GM12878 (cell line): ENCODE measurements at regions not wholly inside any gene's neighbourhood (a gene's known extent, or its start where the extent isn't known, plus 50 kb on each side); places are given as distances from the start of the nearest gene placed in this dataset.

Experiments
- ATAC-seq: fragments of 200-7000 bp; cut with Tn5 transposase; 3 replicates; pipeline ENCODE4 v1.9.1; 2020; ENCODE audit warnings: mild to moderate bottlenecking, moderate library complexity
- BruUV-seq: library from RNA; stranded (reverse); fragments of 400-500 nt; replicated peaks from 2 replicates; lab custom pipeline; 2021; lab: Mats Ljungman, UMichigan
- CTCF ChIA-PET: fragments of 300-600 bp; sonication (Branson Sonifier 250); formaldehyde crosslinking; extraction: SDS; loops from one replicate; lab custom pipeline; 2021; ENCODE audit warnings: inconsistent platforms; lab: Yijun Ruan, JAX
- POLR2A ChIA-PET: fragments of 350-600 bp; formaldehyde crosslinking; extraction: SDS; loops from one replicate; lab custom pipeline; 2021; ENCODE audit warnings: inconsistent platforms; lab: Charles Lee
- RAD21 ChIA-PET: fragments of 300-600 bp; sonication (Branson Sonifier 250); formaldehyde crosslinking; loops from one replicate; lab custom pipeline; 2023; ENCODE audit warnings: antibody characterized with exemption; ENCODE audit not compliant: unreplicated experiment; lab: Charles Lee
- SMC1A ChIA-PET: fragments of 300-600 bp; sonication (Branson Sonifier 250); formaldehyde crosslinking; loops from one replicate; lab custom pipeline; 2023; ENCODE audit not compliant: unreplicated experiment, uncharacterized antibody; lab: Charles Lee
- DNase-seq: peaks from one replicate; pipeline ENCODE4 v3.0.0-alpha.2; 2011; ENCODE audit warnings: low read depth, low spot score
- FAIRE-seq: peaks from 3 replicates; lab custom pipeline; 2011; peaks lifted over from hg19 to GRCh38; lab: Jason Lieb, UNC
- H2AFZ ChIP-seq: 2 replicates; pipeline ENCODE4 v1.6.0; 2011; ENCODE audit warnings: low read depth, low read length, control low read depth; ENCODE audit not compliant: control insufficient read depth
- H3K27ac ChIP-seq: 2 replicates; pipeline ENCODE4 v1.5.1; 2011; ENCODE audit warnings: control low read depth; ENCODE audit not compliant: control insufficient read depth, insufficient read depth
- H3K27me3 ChIP-seq, 2 experiments: replicated peaks in 1 of 2; 2 replicates each; pipeline versions ENCODE4 v1.6.0 to v1.6.1; 2011; ENCODE audit warnings: low read length in 1 of 2; ENCODE audit not compliant: control insufficient read depth in 2 of 2, insufficient read depth in 2 of 2
- H3K36me3 ChIP-seq, 2 experiments: 2 replicates each; pipeline ENCODE4 v1.5.1; 2011; ENCODE audit warnings: low read length in 1 of 2; ENCODE audit not compliant: control insufficient read depth in 2 of 2, insufficient read depth in 2 of 2
- H3K4me1 ChIP-seq: 2 replicates; pipeline ENCODE4 v1.6.1; 2011; ENCODE audit warnings: mild to moderate bottlenecking, low read length, moderate library complexity, mixed read lengths; ENCODE audit not compliant: control insufficient read depth, insufficient read depth
- H3K4me2 ChIP-seq: 2 replicates; pipeline ENCODE4 v1.6.0; 2011; ENCODE audit warnings: control low read depth; ENCODE audit not compliant: control insufficient read depth, insufficient read depth
- H3K4me3 ChIP-seq: fragments of 200-600 bp; sonication (generic); 2 replicates; pipeline ENCODE4 v1.5.1; 2016
- H3K79me2 ChIP-seq: 2 replicates; pipeline ENCODE4 v1.6.0; 2011; ENCODE audit warnings: low read length; ENCODE audit not compliant: control insufficient read depth, insufficient read depth
- H3K9ac ChIP-seq: 2 replicates; pipeline ENCODE4 v1.8.0; 2011; ENCODE audit warnings: low read length, control low read depth, mixed read lengths; ENCODE audit not compliant: control insufficient read depth, insufficient read depth
- H3K9me3 ChIP-seq: replicated peaks from 3 replicates; pipeline ENCODE4 v1.5.1; 2011; ENCODE audit warnings: mild to moderate bottlenecking, low read length; ENCODE audit not compliant: control insufficient read depth, insufficient read depth
- H4K20me1 ChIP-seq: 2 replicates; pipeline ENCODE4 v1.6.0; 2011; ENCODE audit not compliant: control insufficient read depth, insufficient read depth
- CBX3 ChIP-seq: fragments of 200-600 bp; sonication (generic); IDR thresholded peaks from 2 replicates; pipeline ENCODE4 v1.6.1; 2016; ENCODE audit warnings: low read depth, borderline replicate concordance
- E4F1 ChIP-seq: fragments of 450-650 bp; IDR thresholded peaks from 2 replicates; pipeline ENCODE4 v1.6.1; 2018; ENCODE audit warnings: borderline replicate concordance, mild to moderate bottlenecking; ENCODE audit not compliant: partially characterized antibody
- RELA ChIP-seq: fragments of 450-650 bp; IDR thresholded peaks from 2 replicates; pipeline ENCODE4 v1.8.0; 2014; ENCODE audit warnings: borderline replicate concordance; ENCODE audit not compliant: partially characterized antibody
- ZSCAN29 ChIP-seq: fragments of 450-650 bp; IDR thresholded peaks from 2 replicates; pipeline ENCODE4 v1.6.1; 2017; ENCODE audit warnings: mild to moderate bottlenecking, moderate library complexity
- WGBS: methylation state at CpG from one replicate; pipeline ENCODE4 v1.1.6; 2016; ENCODE audit warnings: low lambda C conversion rate; ENCODE audit not compliant: insufficient replicate concordance, insufficient coverage; ENCODE audit errors: missing lambda C conversion rate; 5-methylcytosine and 5-hydroxymethylcytosine counted together
- in situ Hi-C: fragments of 300-500 bp; cut with MboI; formaldehyde crosslinking; loops from 9 replicates; pipeline ENCODE4 v1.14.3; 2018; ENCODE audit warnings: mixed read lengths
- intact Hi-C: fragments of 100-400 bp; cut with micrococcal nuclease; formaldehyde crosslinking; loops from one replicate; pipeline ENCODE4 v1.14.2; 2022; ENCODE audit not compliant: unreplicated experiment

- no peak for TF ChIP-seq E4F1
- TF ChIP-seq, all 136 proteins: peak for 0
Measured at GRCh38 chr22:47391169-47392053, 629.0 kb downstream of the TBC1D22A start (continued).

- Histone ChIP-seq H3K9ac (no peak overlapping the region), H3K4me3 (no peak overlapping the region), H3K4me2 (no peak overlapping the region), H3K79me2 (no peaks in the 10 kb centered on the region), H3K36me3 (no peaks in the 10 kb centered on the region), H3K27me3 (no peaks in the 10 kb centered on the region), H3K27ac (no peak overlapping the region), H2AFZ (no peak overlapping the region), H3K9me3 (no peaks in the 10 kb centered on the region; the same call in 2 of the 3 replicates), H4K20me1 (no peaks in the 10 kb centered on the region), H3K4me1 (no peaks in the 10 kb centered on the region)
- ATAC-seq (no peak), FAIRE-seq (no peak), DNase-seq (no peak)
- ChIA-PET POLR2A (no interaction called here), RAD21 (no interaction called here), SMC1A (no interaction called here)
- BruUV-seq: no TSS peak
- intact Hi-C loops (no loop called here), in situ Hi-C loops (no loop called here)
- TF ChIP-seq CBX3 (no peak), ZSCAN29 (no peak), RELA (no peak)
- TF ChIP-seq, all 136 proteins: peak for 0
- CTCF ChIA-PET: interaction anchor here (0.9 kb wide), 1 partner anchor 1102 kb away, joined by 3 read pairs; no protein-coding TSS in a partner anchor
- 39% methylated on average over 44 of the region's 44 CpGs for WGBS
Measured at GRCh38 chr22:47390026-47390970, 627.8 kb downstream of the TBC1D22A start.
